ENCODE measurements at regions not wholly inside any gene's neighbourhood (a gene's known extent, or its start where the extent isn't known, plus 50 kb on each side); places are given as distances from the start of the nearest gene placed in this dataset.

GRCh38 chr15:96165775-96166174 lies 164.7 kb upstream of the NR2F2 start:
- TF ChIP-seq E2F4 (CRISPR knock-in tag; IDR thresholded peaks at IDR 0.05; ENCODE audit: borderline replicate concordance, low read depth) (no peak), CTCF (IDR thresholded peaks at IDR 0.05) (no peak), MAX (CRISPR knock-in tag; IDR thresholded peaks at IDR 0.05) (no peak), USF1 (CRISPR knock-in tag; IDR thresholded peaks at IDR 0.05) (no peak), JUN (CRISPR knock-in tag; IDR thresholded peaks at IDR 0.05) (no peak), NR1H2 (CRISPR knock-in tag; IDR thresholded peaks at IDR 0.05) (no peak), ZNF263 (CRISPR knock-in tag; IDR thresholded peaks at IDR 0.05; ENCODE audit: low read depth) (no peak), ATF2 (CRISPR knock-in tag; IDR thresholded peaks at IDR 0.05; ENCODE audit: borderline replicate concordance, low read depth) (no peak), AFF4 (CRISPR knock-in tag; IDR thresholded peaks at IDR 0.05; ENCODE audit: borderline replicate concordance) (no peak)
